Gastroesophageal sphincter (tissue), 4 donors: ENCODE measurements at regions not wholly inside any gene's neighbourhood (a gene's known extent, or its start where the extent isn't known, plus 50 kb on each side); places are given as distances from the start of the nearest gene placed in this dataset.

Experiments used
- ATAC-seq: fragments of 150-250 bp; one replicate; pipeline ENCODE4 v1.9.1; 2016; ENCODE audit warnings: mild to moderate bottlenecking, moderate library complexity
- H3K27ac ChIP-seq, 4 donors: fragments of 200-600 bp; sonication (generic) in 3 of 4; 1 replicate in 3 of 4; 2 replicates in 1 of 4; pipeline ENCODE4 v1.5.1; 2016 to 2019
- H3K27me3 ChIP-seq: fragments of 200-600 bp; sonication (generic); one replicate; pipeline ENCODE4 v1.5.1; 2019
- H3K36me3 ChIP-seq, 2 donors: fragments of 200-600 bp; sonication (generic); one replicate each; pipeline ENCODE4 v1.5.1; 2019; ENCODE audit warnings: control low read depth in 1 of 2
- H3K4me1 ChIP-seq, 3 donors: fragments of 200-600 bp; sonication (generic); 1 replicate in 2 of 3; 2 replicates in 1 of 3; pipeline ENCODE4 v1.5.1; 2016 to 2019; ENCODE audit warnings: control low read depth in 2 of 3
- H3K4me3 ChIP-seq, 2 donors: fragments of 200-600 bp; sonication (generic); one replicate each; pipeline ENCODE4 v1.5.1; 2019; ENCODE audit warnings: mild to moderate bottlenecking in 1 of 2, moderate library complexity in 1 of 2
- H3K9me3 ChIP-seq, 3 donors: fragments of 200-600 bp; sonication (generic); one replicate each; pipeline ENCODE4 v1.5.1; 2017 to 2019; ENCODE audit warnings: control low read depth in 2 of 3
- EP300 ChIP-seq: sonication (generic); formaldehyde crosslinking; IDR thresholded peaks from one replicate; pipeline ENCODE4 v1.6.1; 2017; ENCODE audit warnings: antibody characterized with exemption, mild to moderate bottlenecking
- POLR2A ChIP-seq, 2 donors: fragments of 450-650 bp; IDR thresholded peaks; one replicate each; pipeline ENCODE4 v1.6.1; 2017; ENCODE audit warnings: antibody characterized with exemption in 2 of 2, mild to moderate bottlenecking in 2 of 2, moderate library complexity in 1 of 2
- POLR2AphosphoS5 ChIP-seq: sonication (generic); formaldehyde crosslinking; IDR thresholded peaks from one replicate; pipeline ENCODE4 v1.6.1; 2017; ENCODE audit warnings: antibody characterized with exemption
- WGBS, 2 donors: methylation state at CpG; one replicate each; pipeline ENCODE4 v1.1.5; 2018; ENCODE audit warnings: low coverage in 1 of 2; 5-methylcytosine and 5-hydroxymethylcytosine counted together
- TF ChIP-seq, protein P1 (sequence below), 4 experiments: fragments of 200-600 bp in 2 of 4; fragments of 450-650 bp in 2 of 4; sonication (generic) in 1 of 4; IDR thresholded peaks; one replicate each; pipeline ENCODE4 v1.5.1; 2017 to 2019; ENCODE audit warnings: antibody characterized with exemption in 4 of 4, mild to moderate bottlenecking in 2 of 4, moderate library complexity in 2 of 4

DNA sequence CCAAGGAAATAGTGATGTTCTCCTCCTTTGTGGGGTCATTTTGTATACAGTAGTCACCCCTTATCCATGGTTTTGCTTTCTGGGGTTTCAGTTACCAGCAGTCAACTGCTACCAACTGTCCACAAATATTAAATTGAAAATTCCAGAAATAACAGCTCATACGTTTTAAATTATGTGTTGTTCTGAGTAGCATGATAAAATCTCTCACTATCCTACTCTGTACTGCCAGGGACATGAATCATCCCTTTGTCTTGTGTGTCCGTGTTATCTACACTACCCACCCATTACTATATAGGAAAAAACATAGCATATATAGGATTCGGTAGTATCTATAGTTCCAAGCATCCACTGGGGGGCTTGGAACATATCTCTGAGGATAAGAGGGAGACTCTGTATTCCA, 120.9 kb upstream of the DCC start:
- Histone ChIP-seq H3K27ac (no peak overlapping the region), H3K27me3 (no peaks in the 10 kb centered on the region), H3K4me1 (no peaks in the 10 kb centered on the region), H3K4me3 (no peak overlapping the region), H3K9me3 (no peaks in the 10 kb centered on the region), H3K36me3 (no peaks in the 10 kb centered on the region)
- 58 to 83% methylated on average over 3 of the region's 3 CpGs for WGBS, 2 donors
- no peak for ATAC-seq
- TF ChIP-seq EP300 (no peak), POLR2AphosphoS5 (no peak), POLR2A (IDR thresholded peaks at IDR 0.05) (no peak)
- TF ChIP-seq, protein P1, sequence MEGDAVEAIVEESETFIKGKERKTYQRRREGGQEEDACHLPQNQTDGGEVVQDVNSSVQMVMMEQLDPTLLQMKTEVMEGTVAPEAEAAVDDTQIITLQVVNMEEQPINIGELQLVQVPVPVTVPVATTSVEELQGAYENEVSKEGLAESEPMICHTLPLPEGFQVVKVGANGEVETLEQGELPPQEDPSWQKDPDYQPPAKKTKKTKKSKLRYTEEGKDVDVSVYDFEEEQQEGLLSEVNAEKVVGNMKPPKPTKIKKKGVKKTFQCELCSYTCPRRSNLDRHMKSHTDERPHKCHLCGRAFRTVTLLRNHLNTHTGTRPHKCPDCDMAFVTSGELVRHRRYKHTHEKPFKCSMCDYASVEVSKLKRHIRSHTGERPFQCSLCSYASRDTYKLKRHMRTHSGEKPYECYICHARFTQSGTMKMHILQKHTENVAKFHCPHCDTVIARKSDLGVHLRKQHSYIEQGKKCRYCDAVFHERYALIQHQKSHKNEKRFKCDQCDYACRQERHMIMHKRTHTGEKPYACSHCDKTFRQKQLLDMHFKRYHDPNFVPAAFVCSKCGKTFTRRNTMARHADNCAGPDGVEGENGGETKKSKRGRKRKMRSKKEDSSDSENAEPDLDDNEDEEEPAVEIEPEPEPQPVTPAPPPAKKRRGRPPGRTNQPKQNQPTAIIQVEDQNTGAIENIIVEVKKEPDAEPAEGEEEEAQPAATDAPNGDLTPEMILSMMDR (IDR thresholded peaks at IDR 0.05) = no peak

DNA sequence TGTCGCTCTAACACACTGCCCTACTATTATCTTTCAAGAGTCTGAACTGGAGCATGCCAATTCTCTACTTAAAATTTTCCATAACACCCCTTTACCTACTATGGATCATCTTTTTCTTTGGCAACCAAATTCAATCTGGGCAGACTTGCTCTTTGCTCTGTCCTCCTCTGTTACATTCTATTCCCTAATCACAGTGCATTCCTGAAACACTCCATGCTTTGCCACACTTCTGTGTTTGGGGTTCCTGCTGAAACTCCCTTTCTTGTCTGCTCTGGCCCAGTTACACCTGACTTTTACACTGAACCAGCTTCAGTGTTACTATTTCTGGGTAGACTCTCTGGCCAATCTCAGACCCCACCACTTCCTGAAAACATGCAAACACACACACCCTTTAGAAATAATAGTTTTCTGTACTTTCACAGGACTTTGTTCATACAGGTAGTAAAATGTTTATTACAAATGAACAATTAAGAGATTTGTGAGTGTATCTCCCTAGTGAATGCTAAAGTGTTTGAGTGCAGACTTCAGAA, 119.9 kb upstream of the DCC start:
- TF ChIP-seq POLR2AphosphoS5 (no peak), EP300 (no peak), POLR2A (IDR thresholded peaks at IDR 0.05) (no peak)
- TF ChIP-seq, protein P1 (IDR thresholded peaks at IDR 0.05) = no peak
- no peaks in the 10 kb centered on the region for H3K9me3 ChIP-seq
- H3K4me1 ChIP-seq = no peaks in the 10 kb centered on the region
- H3K36me3 ChIP-seq = no peaks in the 10 kb centered on the region
- no peak overlapping the region for H3K27ac ChIP-seq
- H3K4me3 ChIP-seq = no peak overlapping the region
- no peak for ATAC-seq
- WGBS, 2 donors = 75 to 92% methylated on average over 1 of the region's 1 CpG
- H3K27me3 ChIP-seq = no peaks in the 10 kb centered on the region

DNA sequence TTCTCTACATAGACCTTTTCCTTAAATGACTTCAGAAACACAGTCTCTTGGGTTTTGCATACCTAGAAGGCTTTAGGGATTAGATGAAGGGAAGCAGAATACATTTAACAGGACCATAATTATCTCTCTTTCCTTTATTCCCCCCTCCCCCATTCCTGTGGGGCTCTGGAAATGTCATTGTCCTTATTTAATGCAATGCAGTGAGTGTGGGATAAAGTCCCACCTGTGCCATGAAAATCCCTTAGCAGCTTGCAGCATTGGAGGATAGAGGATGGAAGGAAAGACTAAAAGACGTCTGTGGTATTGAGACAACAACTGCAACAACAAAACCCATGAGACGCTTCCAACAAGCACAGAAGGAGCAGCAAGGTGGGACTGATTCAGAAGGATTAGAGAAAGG, 117.8 kb upstream of the DCC start:
- Histone ChIP-seq H3K36me3 (no peaks in the 10 kb centered on the region), H3K27me3 (no peaks in the 10 kb centered on the region), H3K9me3 (no peaks in the 10 kb centered on the region), H3K27ac (no peak overlapping the region), H3K4me1 (no peaks in the 10 kb centered on the region), H3K4me3 (no peak overlapping the region)
- ATAC-seq = no peak
- TF ChIP-seq, protein P1 (IDR thresholded peaks at IDR 0.05) = no peak
- TF ChIP-seq EP300 (no peak), POLR2A (IDR thresholded peaks at IDR 0.05) (no peak), POLR2AphosphoS5 (no peak)
- no CpG with 5 or more reads among the region's 2 CpGs for WGBS, 2 donors

DNA sequence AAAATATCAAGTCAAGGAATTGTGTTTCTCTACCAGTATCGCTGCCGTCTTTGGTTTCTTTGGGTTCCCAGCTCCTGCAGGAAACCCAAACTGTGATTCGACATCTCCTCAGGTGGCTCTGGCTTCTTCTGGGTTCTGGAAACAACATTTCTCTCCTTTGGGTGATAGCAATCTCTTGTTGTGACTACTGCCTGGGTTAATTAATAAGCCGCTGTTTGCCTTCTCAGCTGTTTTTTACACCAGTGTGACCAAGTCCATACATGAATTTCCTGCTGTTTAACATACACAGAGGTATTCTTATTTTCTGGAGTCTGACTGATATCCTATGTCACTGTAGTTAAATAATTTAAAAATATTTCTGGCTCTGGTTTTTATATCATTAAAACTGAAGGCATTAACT, 112.5 kb upstream of the DCC start:
- TF ChIP-seq POLR2A (IDR thresholded peaks at IDR 0.05) (no peak), POLR2AphosphoS5 (no peak), EP300 (no peak)
- Histone ChIP-seq H3K9me3 (no peaks in the 10 kb centered on the region), H3K4me1 (no peaks in the 10 kb centered on the region), H3K27me3 (no peaks in the 10 kb centered on the region), H3K36me3 (no peaks in the 10 kb centered on the region), H3K27ac (no peak overlapping the region), H3K4me3 (no peak overlapping the region)
- no peak for ATAC-seq
- WGBS, 2 donors = 87% methylated on average over 4 of the region's 4 CpGs

DNA sequence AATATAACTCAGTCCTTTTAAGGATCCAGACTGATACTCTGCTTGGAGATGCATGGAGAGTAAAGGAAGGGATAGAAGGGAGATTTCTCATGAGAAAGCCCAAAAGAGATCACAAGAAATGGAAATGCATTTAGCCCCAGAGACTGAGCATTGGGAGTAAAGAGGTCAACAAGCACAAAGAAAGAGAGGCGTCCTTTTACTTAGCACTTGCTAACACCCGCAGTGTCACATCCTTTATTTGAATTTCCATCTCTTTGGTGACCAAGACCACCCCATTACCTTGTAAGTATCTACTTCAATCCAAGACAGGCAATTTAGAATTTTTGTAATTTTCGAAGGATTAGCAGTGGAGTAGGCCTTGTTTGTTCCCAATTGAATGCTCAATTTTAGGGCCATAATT, 111.8 kb upstream of the DCC start:
- WGBS, 2 donors = 42 to 51% methylated on average over 3 of the region's 3 CpGs
- Histone ChIP-seq H3K9me3 (no peaks in the 10 kb centered on the region), H3K36me3 (no peaks in the 10 kb centered on the region), H3K4me1 (no peaks in the 10 kb centered on the region), H3K4me3 (no peak overlapping the region), H3K27me3 (no peaks in the 10 kb centered on the region), H3K27ac (no peak overlapping the region)
- ATAC-seq = no peak
- TF ChIP-seq POLR2AphosphoS5 (no peak), EP300 (no peak), POLR2A (IDR thresholded peaks at IDR 0.05) (no peak)
- TF ChIP-seq, protein P1 (IDR thresholded peaks at IDR 0.05) = no peak
